SU-DHL-6 (cell line): ENCODE measurements at regions not wholly inside any gene's neighbourhood (a gene's known extent, or its start where the extent isn't known, plus 50 kb on each side); places are given as distances from the start of the nearest gene placed in this dataset.

Experiments
- H2AFZ ChIP-seq: fragments of 200-600 bp; sonication (generic); 2 replicates; pipeline ENCODE4 v1.6.1; 2014; ENCODE audit warnings: low read depth, mild to moderate bottlenecking, moderate library complexity, mixed read lengths, antibody characterized with exemption, low read length; ENCODE audit not compliant: severe bottlenecking
- H3F3A ChIP-seq: fragments of 200-600 bp; shearing (Covaris generic); 2 replicates; pipeline ENCODE4 v1.6.0; 2016; ENCODE audit warnings: antibody characterized with exemption, mild to moderate bottlenecking; ENCODE audit not compliant: insufficient read depth
- H3K27ac ChIP-seq: fragments of 200-600 bp; sonication (generic); 2 replicates; pipeline ENCODE4 v1.5.1; 2016; ENCODE audit warnings: low read depth, mild to moderate bottlenecking, low read length, moderate library complexity, mixed read lengths
- H3K27me3 ChIP-seq: fragments of 200-600 bp; sonication (generic), shearing (Covaris generic); 2 replicates; pipeline ENCODE4 v1.6.0; 2014; ENCODE audit warnings: mild to moderate bottlenecking, low read length
- H3K36me3 ChIP-seq: fragments of 200-600 bp; sonication (generic); 2 replicates; pipeline ENCODE4 v1.6.1; 2014; ENCODE audit warnings: mild to moderate bottlenecking, low read length, mixed read lengths
- H3K4me2 ChIP-seq: fragments of 300-600, 200-600 bp; shearing (Covaris generic), sonication (generic); 2 replicates; pipeline ENCODE4 v1.6.0; 2014; ENCODE audit warnings: low read length, low read depth, mild to moderate bottlenecking; ENCODE audit not compliant: poor library complexity, severe bottlenecking
- H3K4me3 ChIP-seq: fragments of 200-600 bp; sonication (generic); 2 replicates; pipeline ENCODE4 v1.5.1; 2014; ENCODE audit warnings: antibody characterized with exemption, low read length, mild to moderate bottlenecking, mixed read lengths; ENCODE audit not compliant: insufficient read depth, poor library complexity, severe bottlenecking
- H3K79me2 ChIP-seq: fragments of 200-600 bp; sonication (generic); 2 replicates; pipeline ENCODE4 v1.6.1; 2014; ENCODE audit warnings: mild to moderate bottlenecking, low read length, moderate library complexity; ENCODE audit not compliant: insufficient read depth
- H3K9ac ChIP-seq: fragments of 200-600 bp; sonication (generic); 2 replicates; pipeline ENCODE4 v1.7.0; 2014; ENCODE audit warnings: mild to moderate bottlenecking, low read length
- H3K9me2 ChIP-seq: fragments of 200-600 bp; sonication (generic); replicated peaks from 2 replicates; pipeline ENCODE4 v1.6.1; 2014; ENCODE audit warnings: low read length; ENCODE audit not compliant: insufficient read depth
- H3K9me3 ChIP-seq: fragments of 200-600 bp; sonication (generic); 2 replicates; pipeline ENCODE4 v1.6.1; 2014; ENCODE audit warnings: low read length, mixed read lengths; ENCODE audit not compliant: insufficient read depth
- H4K20me1 ChIP-seq: fragments of 200-600 bp; sonication (generic); 2 replicates; pipeline ENCODE4 v1.6.1; 2014; ENCODE audit warnings: low read depth, mild to moderate bottlenecking, antibody characterized with exemption, low read length, moderate library complexity, mixed read lengths
- EZH2phosphoT487 ChIP-seq: fragments of 200-600 bp; sonication (generic), shearing (Covaris generic); conservative IDR thresholded peaks from 2 replicates; pipeline ENCODE4 v1.6.1; 2018; ENCODE audit warnings: mild to moderate bottlenecking, antibody characterized with exemption, low read length, moderate library complexity, mixed read lengths
- TF ChIP-seq, protein P1 (sequence below): fragments of 200-600 bp; sonication (generic); IDR thresholded peaks from one replicate; pipeline ENCODE4 v1.5.1; 2017; ENCODE audit warnings: antibody characterized with exemption, mild to moderate bottlenecking, low read length, moderate library complexity; ENCODE audit not compliant: insufficient read depth, poor library complexity, severe bottlenecking

DNA sequence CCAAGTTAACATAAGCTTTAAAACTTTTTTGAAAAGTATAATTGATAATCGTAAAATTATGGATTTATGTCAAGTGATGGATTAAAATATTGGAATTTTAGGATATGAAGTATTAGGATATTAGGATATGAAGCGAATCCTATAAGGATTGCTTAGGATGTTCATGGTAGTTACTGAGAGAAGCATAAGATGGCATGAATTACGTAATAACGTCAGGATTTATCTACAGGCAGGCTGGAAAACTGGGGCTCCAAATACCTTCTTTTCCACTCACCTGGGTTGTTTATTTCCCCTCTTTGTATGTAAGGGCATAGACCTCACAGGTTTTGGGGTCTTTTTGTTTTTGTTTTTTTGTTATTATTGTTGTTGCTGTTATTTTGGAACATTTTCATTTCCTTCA, 65.2 kb upstream of the TMEM33 start:
- Histone ChIP-seq H3K9me2 (no peaks in the 10 kb centered on the region), H3K27me3 (no peaks in the 10 kb centered on the region), H2AFZ (no peak overlapping the region)

DNA sequence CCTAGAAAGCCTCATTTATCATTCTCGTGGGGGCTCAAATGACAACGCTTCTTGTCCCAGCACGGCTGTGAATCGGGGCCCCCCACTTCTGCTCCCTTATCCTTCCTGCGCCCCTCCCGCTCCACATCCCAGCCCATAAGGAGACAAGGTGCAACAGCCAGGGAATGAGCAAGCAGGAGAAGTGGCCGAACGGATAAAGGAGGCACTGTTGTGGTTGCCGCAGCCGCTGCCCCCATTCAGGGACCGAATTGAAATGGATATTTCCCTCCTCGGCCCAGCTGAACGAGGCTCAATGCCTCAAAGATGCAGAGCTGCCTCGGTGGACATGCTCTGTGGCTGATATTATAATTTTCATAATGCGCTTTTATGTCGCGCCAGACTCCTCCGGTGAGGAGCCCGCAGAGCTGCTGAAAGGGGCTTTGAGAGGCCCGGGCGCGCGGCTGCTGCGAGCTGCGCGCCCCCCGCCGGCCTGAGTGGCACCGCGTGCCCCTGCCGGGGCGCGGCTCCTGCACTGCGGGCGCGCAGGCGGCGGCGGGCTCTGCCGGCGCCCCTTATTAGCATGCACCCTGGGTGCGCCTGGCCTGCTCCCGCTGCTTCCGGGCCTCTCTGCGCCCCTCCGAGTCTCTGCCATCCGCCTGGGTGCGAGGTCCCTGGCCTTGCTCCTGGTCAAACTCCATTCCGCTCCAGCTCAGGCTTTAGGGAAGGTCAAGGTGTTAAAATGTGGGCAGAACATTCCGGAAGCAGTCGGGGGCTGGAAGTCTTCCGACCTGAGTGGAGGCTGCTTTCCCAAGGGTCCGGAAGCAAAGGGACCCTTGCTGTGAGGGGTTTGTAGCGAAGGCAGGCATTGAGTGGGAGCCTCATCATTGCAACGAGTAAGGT, 68.2 kb upstream of the TMEM33 start:
- H3K4me2 ChIP-seq, result no peak overlapping the region
- no peaks in the 10 kb centered on the region for H4K20me1 ChIP-seq
- TF ChIP-seq, protein P1, sequence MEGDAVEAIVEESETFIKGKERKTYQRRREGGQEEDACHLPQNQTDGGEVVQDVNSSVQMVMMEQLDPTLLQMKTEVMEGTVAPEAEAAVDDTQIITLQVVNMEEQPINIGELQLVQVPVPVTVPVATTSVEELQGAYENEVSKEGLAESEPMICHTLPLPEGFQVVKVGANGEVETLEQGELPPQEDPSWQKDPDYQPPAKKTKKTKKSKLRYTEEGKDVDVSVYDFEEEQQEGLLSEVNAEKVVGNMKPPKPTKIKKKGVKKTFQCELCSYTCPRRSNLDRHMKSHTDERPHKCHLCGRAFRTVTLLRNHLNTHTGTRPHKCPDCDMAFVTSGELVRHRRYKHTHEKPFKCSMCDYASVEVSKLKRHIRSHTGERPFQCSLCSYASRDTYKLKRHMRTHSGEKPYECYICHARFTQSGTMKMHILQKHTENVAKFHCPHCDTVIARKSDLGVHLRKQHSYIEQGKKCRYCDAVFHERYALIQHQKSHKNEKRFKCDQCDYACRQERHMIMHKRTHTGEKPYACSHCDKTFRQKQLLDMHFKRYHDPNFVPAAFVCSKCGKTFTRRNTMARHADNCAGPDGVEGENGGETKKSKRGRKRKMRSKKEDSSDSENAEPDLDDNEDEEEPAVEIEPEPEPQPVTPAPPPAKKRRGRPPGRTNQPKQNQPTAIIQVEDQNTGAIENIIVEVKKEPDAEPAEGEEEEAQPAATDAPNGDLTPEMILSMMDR, result no peak
- no peak for TF ChIP-seq EZH2phosphoT487
- H3K9me2 ChIP-seq, result no peaks in the 10 kb centered on the region
- no peaks in the 10 kb centered on the region for H3F3A ChIP-seq
- no peaks in the 10 kb centered on the region for H3K36me3 ChIP-seq
- H3K27ac ChIP-seq, result no peak overlapping the region
- H2AFZ ChIP-seq, result no peak overlapping the region
- no peaks in the 10 kb centered on the region for H3K79me2 ChIP-seq
- no peak overlapping the region for H3K4me3 ChIP-seq
- no peaks in the 10 kb centered on the region for H3K27me3 ChIP-seq
- no peaks in the 10 kb centered on the region for H3K9me3 ChIP-seq
- no peak overlapping the region for H3K9ac ChIP-seq

More for the DNA sequence above, 65.2 kb upstream of the TMEM33 start:
- Histone ChIP-seq H3K9ac (no peak overlapping the region), H3K27ac (no peak overlapping the region), H3K4me3 (no peak overlapping the region), H3F3A (no peaks in the 10 kb centered on the region), H3K36me3 (no peaks in the 10 kb centered on the region), H3K9me3 (no peaks in the 10 kb centered on the region), H3K79me2 (no peaks in the 10 kb centered on the region), H3K4me2 (no peak overlapping the region), H4K20me1 (no peaks in the 10 kb centered on the region)
- no peak for TF ChIP-seq EZH2phosphoT487
- TF ChIP-seq, protein P1, result no peak

DNA sequence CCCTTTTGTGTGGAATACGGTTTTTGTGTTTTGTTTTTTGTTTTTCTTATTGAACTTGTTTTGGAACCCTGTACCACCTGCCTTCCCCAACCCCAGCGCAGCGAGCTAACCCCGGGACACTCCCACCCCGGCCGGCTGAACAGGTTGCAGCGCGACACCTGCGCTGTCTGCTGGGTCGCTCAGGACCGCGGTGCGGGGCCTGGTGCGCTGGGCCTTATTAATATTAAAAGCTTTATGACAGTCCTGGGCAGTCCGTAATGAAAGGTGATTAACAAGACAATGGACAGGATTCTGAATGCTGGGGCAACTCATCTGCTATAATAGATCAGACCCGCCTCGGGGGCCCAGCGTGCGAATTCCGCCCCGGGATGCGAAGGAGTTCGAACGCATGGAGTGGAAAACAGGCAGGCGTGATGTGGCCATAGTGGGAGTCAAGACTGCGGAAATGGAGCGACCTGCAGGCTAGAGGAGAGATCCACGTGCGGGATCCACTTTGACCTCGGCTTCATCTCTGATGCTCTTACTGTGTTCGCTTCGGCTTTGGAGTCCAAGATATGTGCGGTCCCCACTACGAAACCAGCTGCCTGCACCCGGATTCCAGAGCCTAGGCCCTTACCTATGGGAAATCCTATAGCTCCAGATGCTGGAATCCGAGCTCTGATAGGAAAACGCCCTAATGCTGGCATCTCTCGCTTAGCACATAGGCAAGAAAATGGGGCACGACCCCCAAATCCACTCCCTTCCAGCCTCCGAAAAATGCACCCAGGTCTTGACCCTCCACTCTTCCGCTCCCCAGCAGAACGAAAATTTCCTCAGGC, 69.0 kb upstream of the TMEM33 start:
- Histone ChIP-seq H3K79me2 (no peaks in the 10 kb centered on the region), H2AFZ (no peak overlapping the region), H3K27ac (no peak overlapping the region), H3K9me2 (no peaks in the 10 kb centered on the region), H3K27me3 (no peaks in the 10 kb centered on the region), H3K4me3 (no peak overlapping the region), H3K4me2 (no peak overlapping the region), H3K36me3 (no peaks in the 10 kb centered on the region), H3F3A (no peaks in the 10 kb centered on the region), H3K9ac (no peak overlapping the region), H4K20me1 (no peaks in the 10 kb centered on the region), H3K9me3 (no peaks in the 10 kb centered on the region)
- no peak for TF ChIP-seq EZH2phosphoT487
- TF ChIP-seq, protein P1, result no peak
